IMR-90 (cell line): ENCODE measurements at regions not wholly inside any gene's neighbourhood (a gene's known extent, or its start where the extent isn't known, plus 50 kb on each side); places are given as distances from the start of the nearest gene placed in this dataset.

Experiments
- ATAC-seq: fragments of 200-7000 bp; cut with Tn5 transposase; 2 replicates; pipeline ENCODE4 v1.9.1; 2020; ENCODE audit warnings: low read depth, mild to moderate bottlenecking, moderate library complexity
- BruUV-seq: library from RNA; stranded (reverse); fragments of 400-500 nt; replicated peaks from 2 replicates; lab custom pipeline; 2021; lab: Mats Ljungman, UMichigan
- CTCF ChIA-PET: fragments of 300-600 bp; formaldehyde crosslinking; extraction: SDS; loops from one replicate; lab custom pipeline; 2021; ENCODE audit warnings: antibody characterized with exemption; lab: Yijun Ruan, JAX
- POLR2A ChIA-PET: fragments of 300-600 bp; sonication (Branson Sonifier 250); formaldehyde crosslinking; loops from one replicate; lab custom pipeline; 2022; ENCODE audit warnings: antibody characterized with exemption; ENCODE audit not compliant: unreplicated experiment; lab: Charles Lee
- DNase-seq: peaks from one replicate; pipeline ENCODE4 v3.0.0; 2013
- H2AFZ ChIP-seq: replicated peaks from 2 replicates; pipeline ENCODE3; 2013; ENCODE audit warnings: low read length, mild to moderate bottlenecking; ENCODE audit not compliant: poor library complexity
- H2AK5ac ChIP-seq: 2 replicates; pipeline ENCODE4 v1.6.1; 2013; ENCODE audit warnings: low read depth, low read length, inconsistent platforms
- H2AK9ac ChIP-seq: replicated peaks from 2 replicates; pipeline ENCODE3; 2013; ENCODE audit warnings: mild to moderate bottlenecking, low read depth, low read length, moderate library complexity; ENCODE audit not compliant: poor library complexity
- H2BK120ac ChIP-seq: 2 replicates; pipeline ENCODE4 v1.6.1; 2013; ENCODE audit warnings: low read depth, low read length, inconsistent platforms
- H2BK15ac ChIP-seq: 3 replicates; pipeline ENCODE4 v1.6.1; 2013; ENCODE audit warnings: low read depth, low read length, inconsistent platforms
- H2BK20ac ChIP-seq: 2 replicates; pipeline ENCODE4 v1.6.1; 2013; ENCODE audit warnings: low read depth, mild to moderate bottlenecking, inconsistent platforms, low read length, moderate library complexity
- H2BK5ac ChIP-seq: 2 replicates; pipeline ENCODE4 v1.6.1; 2013; ENCODE audit warnings: mild to moderate bottlenecking, low read depth, low read length, inconsistent platforms; ENCODE audit not compliant: poor library complexity, severe bottlenecking
- H3K14ac ChIP-seq: replicated peaks from 2 replicates; pipeline ENCODE4 v1.6.1; 2013; ENCODE audit warnings: low read depth, low read length, inconsistent platforms
- H3K18ac ChIP-seq: 2 replicates; pipeline ENCODE4 v1.6.1; 2013; ENCODE audit warnings: low read depth, low read length, control low read depth
- H3K23ac ChIP-seq: 2 replicates; pipeline ENCODE4 v1.6.1; 2013; ENCODE audit warnings: low read depth, low read length, inconsistent platforms
- H3K27ac ChIP-seq: 2 replicates; pipeline ENCODE4 v1.5.1; 2013; ENCODE audit warnings: mild to moderate bottlenecking, control low read depth, low read length; ENCODE audit not compliant: insufficient read depth
- H3K27me3 ChIP-seq: 2 replicates; pipeline ENCODE4 v1.6.1; 2013; ENCODE audit warnings: low read length; ENCODE audit not compliant: control insufficient read depth, insufficient read depth
- H3K36me3 ChIP-seq: 2 replicates; pipeline ENCODE4 v1.6.1; 2013; ENCODE audit warnings: low read length, mixed read lengths; ENCODE audit not compliant: control insufficient read depth, insufficient read depth
- H3K4ac ChIP-seq: 2 replicates; pipeline ENCODE4 v1.6.1; 2013; ENCODE audit warnings: low read depth, low read length, inconsistent platforms
- H3K4me1 ChIP-seq: 2 replicates; pipeline ENCODE4 v1.6.1; 2013; ENCODE audit warnings: low read length, mixed read lengths; ENCODE audit not compliant: control insufficient read depth, insufficient read depth
- H3K4me2 ChIP-seq: 2 replicates; pipeline ENCODE4 v1.6.1; 2013; ENCODE audit warnings: low read depth, mild to moderate bottlenecking, control low read depth, low read length, moderate library complexity
- H3K4me3 ChIP-seq: 2 replicates; pipeline ENCODE4 v1.5.1; 2013; ENCODE audit warnings: low read depth, mild to moderate bottlenecking, control low read depth, low read length, moderate library complexity; ENCODE audit not compliant: insufficient read depth
- H3K56ac ChIP-seq: 2 replicates; pipeline ENCODE4 v1.6.1; 2013; ENCODE audit warnings: low read length, inconsistent platforms; ENCODE audit not compliant: insufficient read depth; ENCODE audit errors: extremely low read depth
- H3K79me1 ChIP-seq, 2 experiments: 2 replicates each; pipeline ENCODE4 v1.6.1; 2013; ENCODE audit warnings: low read length in 2 of 2, inconsistent platforms in 1 of 2, low read depth in 1 of 2
- H3K9ac ChIP-seq: 2 replicates; pipeline ENCODE4 v1.6.1; 2013; ENCODE audit warnings: low read depth, low read length, control low read depth
- H3K9me1 ChIP-seq: 2 replicates; pipeline ENCODE4 v1.6.1; 2013; ENCODE audit warnings: low read length, inconsistent platforms; ENCODE audit not compliant: insufficient read depth
- H3K9me3 ChIP-seq: 2 replicates; pipeline ENCODE4 v1.6.1; 2013; ENCODE audit warnings: low read length; ENCODE audit not compliant: control insufficient read depth, insufficient read depth
- H4K20me1 ChIP-seq: 2 replicates; pipeline ENCODE4 v1.6.1; 2013; ENCODE audit warnings: low read length, inconsistent platforms; ENCODE audit not compliant: insufficient read depth
- H4K5ac ChIP-seq: 2 replicates; pipeline ENCODE4 v1.6.1; 2013; ENCODE audit warnings: mild to moderate bottlenecking, low read depth, low read length, control low read depth
- H4K8ac ChIP-seq, 2 experiments: 2 replicates each; pipeline ENCODE4 v1.6.1; 2013; ENCODE audit warnings: low read depth in 2 of 2, low read length in 2 of 2, control low read depth in 1 of 2, inconsistent platforms in 1 of 2
- H4K91ac ChIP-seq: 2 replicates; pipeline ENCODE4 v1.6.1; 2013; ENCODE audit warnings: low read depth, low read length, inconsistent platforms; ENCODE audit not compliant: insufficient read depth
- BHLHE40 ChIP-seq: fragments of 150-350 bp; IDR thresholded peaks from 2 replicates; pipeline ENCODE4 v1.6.1; 2016; ENCODE audit warnings: mild to moderate bottlenecking, low read depth, low read length
- CEBPB ChIP-seq: IDR thresholded peaks from 2 replicates; pipeline ENCODE4 v1.6.1; 2012; ENCODE audit warnings: low read depth, low read length, improper control_type of control experiment
- CHD1 ChIP-seq: IDR thresholded peaks from 2 replicates; pipeline ENCODE4 v1.6.1; 2012; ENCODE audit warnings: low read depth, low read length, improper control_type of control experiment
- CTCF ChIP-seq: conservative IDR thresholded peaks from 2 replicates; pipeline ENCODE4 v1.5.1; 2012; ENCODE audit warnings: mild to moderate bottlenecking, low read depth, low read length, improper control_type of control experiment
- MAFK ChIP-seq: IDR thresholded peaks from 2 replicates; pipeline ENCODE4 v1.6.1; 2012; ENCODE audit warnings: low read depth, low read length, improper control_type of control experiment
- MAZ ChIP-seq: IDR thresholded peaks from 2 replicates; pipeline ENCODE4 v1.6.1; 2012; ENCODE audit warnings: low read depth, mild to moderate bottlenecking, low read length, improper control_type of control experiment, moderate library complexity, borderline replicate concordance
- MXI1 ChIP-seq: IDR thresholded peaks from 2 replicates; pipeline ENCODE4 v1.6.1; 2012; ENCODE audit warnings: low read depth, mild to moderate bottlenecking, low read length, moderate library complexity, borderline replicate concordance
- NFE2L2 ChIP-seq: fragments of 150-350 bp; IDR thresholded peaks from 2 replicates; pipeline ENCODE4 v1.6.1; 2016; ENCODE audit warnings: low read depth, mild to moderate bottlenecking, low read length
- POLR2A ChIP-seq: IDR thresholded peaks from 2 replicates; pipeline ENCODE4 v1.6.1; 2012; ENCODE audit warnings: mild to moderate bottlenecking, low read depth, low read length
- RAD21 ChIP-seq: IDR thresholded peaks from 2 replicates; pipeline ENCODE4 v1.6.1; 2012; ENCODE audit warnings: low read length, improper control_type of control experiment
- RCOR1 ChIP-seq: IDR thresholded peaks from 2 replicates; pipeline ENCODE4 v1.6.1; 2012; ENCODE audit warnings: mild to moderate bottlenecking, low read length, improper control_type of control experiment; ENCODE audit not compliant: insufficient replicate concordance
- RFX5 ChIP-seq: IDR thresholded peaks from 2 replicates; pipeline ENCODE4 v1.8.0; 2012; ENCODE audit warnings: low read depth, mild to moderate bottlenecking, low read length, moderate library complexity
- WGBS, 2 experiments: methylation state at CpG; one replicate each; pipeline versions ENCODE4 v1.1.5 to v1.1.7; 2013; ENCODE audit warnings: missing lambda C conversion rate in 2 of 2; ENCODE audit not compliant: insufficient read length in 1 of 2; ENCODE audit errors: extremely low coverage in 2 of 2; 5-methylcytosine and 5-hydroxymethylcytosine counted together
- dilution Hi-C: fragments of 300-500 bp; cut with HindIII; formaldehyde crosslinking; loops from one replicate; pipeline ENCODE4 v1.14.3; 2018; ENCODE audit warnings: low sequenced_read_pairs; ENCODE audit not compliant: unreplicated experiment
- in situ Hi-C: fragments of 300-500 bp; cut with MboI; formaldehyde crosslinking; loops from 3 replicates; pipeline ENCODE4 v1.14.3; 2019; ENCODE audit warnings: low sequenced_read_pairs, inconsistent platforms, mixed read lengths
- intact Hi-C: fragments of 100-400 bp; cut with micrococcal nuclease; formaldehyde crosslinking; loops from 2 replicates; pipeline ENCODE4 v1.10.0; 2022

- no CpG with 5 or more reads among the region's 2 CpGs for WGBS, 2 experiments
- no peak overlapping the region for H3K4me3 ChIP-seq
- no peak overlapping the region for H3K23ac ChIP-seq
- no peak overlapping the region for H3K14ac ChIP-seq
- H2BK15ac ChIP-seq: no peak overlapping the region
- no peaks in the 10 kb centered on the region for H3K27me3 ChIP-seq
- no peak overlapping the region for H2BK120ac ChIP-seq
- H3K18ac ChIP-seq: no peak overlapping the region
- no peaks in the 10 kb centered on the region for H4K20me1 ChIP-seq
- H3K4me1 ChIP-seq: no peaks in the 10 kb centered on the region
- no peak overlapping the region for H3K4me2 ChIP-seq
- CTCF ChIA-PET: interaction anchor here (1.0 kb wide), 1 partner anchor 156 kb away, joined by 3 read pairs; no protein-coding TSS in a partner anchor
- no peak overlapping the region for H4K8ac ChIP-seq
- H3K9me1 ChIP-seq: no peaks in the 10 kb centered on the region
- H2BK5ac ChIP-seq: no peak overlapping the region
- H3K27ac ChIP-seq: no peak overlapping the region
- no TSS peak for BruUV-seq
- H2AFZ ChIP-seq: no peak overlapping the region
- POLR2A ChIA-PET: no interaction called here
- dilution Hi-C loops: no loop called here
- H3K36me3 ChIP-seq: no peaks in the 10 kb centered on the region
- no peaks in the 10 kb centered on the region for H3K79me1 ChIP-seq
- DNase-seq: no peak
- H2BK20ac ChIP-seq: no peak overlapping the region
- intact Hi-C loops: no loop called here
- no peak overlapping the region for H3K4ac ChIP-seq
- in situ Hi-C loops: no loop called here
- ATAC-seq: no peak
- H4K5ac ChIP-seq: no peak overlapping the region
- no peak overlapping the region for H3K9ac ChIP-seq
- no peak overlapping the region for H2AK5ac ChIP-seq
- no peak overlapping the region for H4K91ac ChIP-seq
- no peak for TF ChIP-seq CHD1
- TF ChIP-seq CEBPB: no peak
- TF ChIP-seq RAD21: no peak
- TF ChIP-seq MAZ: no peak
- TF ChIP-seq NFE2L2: no peak
- TF ChIP-seq RFX5: no peak
- TF ChIP-seq POLR2A: no peak
- TF ChIP-seq MAFK: no peak
- no peak for TF ChIP-seq RCOR1
- no peak for TF ChIP-seq CTCF
- TF ChIP-seq MXI1: no peak
- TF ChIP-seq BHLHE40: no peak
- H3K56ac ChIP-seq: no peak overlapping the region
- no peak overlapping the region for H2AK9ac ChIP-seq
- H3K9me3 ChIP-seq: peaks cover 4% of the 10 kb centered on the region; the same call in 1 of the 2 replicates
Observed at GRCh38 chr10:127812041-127812440, 75.1 kb downstream of the FOXI2 start.
